ENCODE measurements at regions not wholly inside any gene's neighbourhood (a gene's known extent, or its start where the extent isn't known, plus 50 kb on each side); places are given as distances from the start of the nearest gene placed in this dataset.

- H3K36me3 ChIP-seq (ENCODE audit: control insufficient read depth in 4 of 4, insufficient read depth in 3 of 4, low read depth in 1 of 4, low read length in 3 of 4), result no peaks in the 10 kb centered on the region
- no peak overlapping the region for H3K4me3 ChIP-seq (ENCODE audit: low read depth in 1 of 3, low read length in 3 of 3)
- H3K27me3 ChIP-seq (ENCODE audit: control insufficient read depth in 4 of 4, insufficient read depth in 4 of 4, low read length in 3 of 4), result no peaks in the 10 kb centered on the region
- no peaks in the 10 kb centered on the region for H3K4me1 ChIP-seq (ENCODE audit: control insufficient read depth in 4 of 4, insufficient read depth in 4 of 4, low read length in 3 of 4)
- no peaks in the 10 kb centered on the region for H3K9me3 ChIP-seq (ENCODE audit: control insufficient read depth in 4 of 4, low read length in 3 of 4)
- no peak overlapping the region for H3K27ac ChIP-seq (ENCODE audit: low read depth in 1 of 2, low read length in 2 of 2)
- TF ChIP-seq FOXA2 (IDR thresholded peaks at IDR 0.05), result no peak
- TF ChIP-seq REST (IDR thresholded peaks at IDR 0.05), result no peak
- H3K9ac ChIP-seq (ENCODE audit: low read depth in 1 of 2, low read length in 2 of 2), result no peak overlapping the region
- no peak for DNase-seq (ENCODE audit: low spot score)
- 75% methylated on average over 3 of the region's 3 CpGs for WGBS
Observed at GRCh38 chr1:30490554-30491053, 232.8 kb downstream of the MATN1 start.

- H3K36me3 ChIP-seq (ENCODE audit: control insufficient read depth in 4 of 4, insufficient read depth in 3 of 4, low read depth in 1 of 4, low read length in 3 of 4), result no peaks in the 10 kb centered on the region
- TF ChIP-seq SP1 (IDR thresholded peaks at IDR 0.05), result no peak
- no peak for TF ChIP-seq REST (IDR thresholded peaks at IDR 0.05)
- no peak for TF ChIP-seq EGR1 (IDR thresholded peaks at IDR 0.05; ENCODE audit: low read depth in 2 of 2)
- TF ChIP-seq FOXA2 (IDR thresholded peaks at IDR 0.05), result no peak
- TF ChIP-seq HNF4A (conservative IDR thresholded peaks at IDR 0.05), result no peak
- TF ChIP-seq ATF3 (IDR thresholded peaks at IDR 0.05), result no peak
- TF ChIP-seq YY1 (IDR thresholded peaks at IDR 0.05), result no peak
- no peak for TF ChIP-seq ZBTB33 (IDR thresholded peaks at IDR 0.05)
- no peak for TF ChIP-seq JUND (IDR thresholded peaks at IDR 0.05)
- TF ChIP-seq HNF4G (IDR thresholded peaks at IDR 0.05), result no peak
- TF ChIP-seq RAD21 (IDR thresholded peaks at IDR 0.05), result no peak
- no peak for TF ChIP-seq TAF1 (conservative IDR thresholded peaks at IDR 0.05)
- TF ChIP-seq FOXA1 (IDR thresholded peaks at IDR 0.05), result no peak
- no peak for TF ChIP-seq NR2F2 (IDR thresholded peaks at IDR 0.05)
- TF ChIP-seq MAX (IDR thresholded peaks at IDR 0.05), result no peak
- TF ChIP-seq CTCF (IDR thresholded peaks at IDR 0.05; ENCODE audit: low read depth, low read length, missing input control), result no peak
- no peak overlapping the region for H3K27ac ChIP-seq (ENCODE audit: low read depth in 1 of 2, low read length in 2 of 2)
- peaks cover 0 to 3% (median 0%) of the 10 kb centered on the region in 4 donors for H3K27me3 ChIP-seq (ENCODE audit: control insufficient read depth in 4 of 4, insufficient read depth in 4 of 4, low read length in 3 of 4)
- no peaks in the 10 kb centered on the region for H3K9me3 ChIP-seq (ENCODE audit: control insufficient read depth in 4 of 4, low read length in 3 of 4)
- H3K4me1 ChIP-seq (ENCODE audit: control insufficient read depth in 4 of 4, insufficient read depth in 4 of 4, low read length in 3 of 4), result no peaks in the 10 kb centered on the region
- H3K9ac ChIP-seq (ENCODE audit: low read depth in 1 of 2, low read length in 2 of 2), result no peak overlapping the region
- 91% methylated on average over 3 of the region's 3 CpGs for WGBS
- DNase-seq (ENCODE audit: low spot score), result no peak
- no peak overlapping the region for H3K4me3 ChIP-seq (ENCODE audit: low read depth in 1 of 3, low read length in 3 of 3)
Observed at GRCh38 chr1:30489737-30490389, 233.5 kb downstream of the MATN1 start.
